BE2C (cell line): ENCODE measurements at regions not wholly inside any gene's neighbourhood (a gene's known extent, or its start where the extent isn't known, plus 50 kb on each side); places are given as distances from the start of the nearest gene placed in this dataset.

Source experiments
- DNase-seq: peaks from one replicate; pipeline ENCODE4 v3.0.0-alpha.2; 2020
- H3K27me3 ChIP-seq: fragments of 250-450 bp; sonication (Bioruptor Pico); 2 replicates; pipeline ENCODE4 v1.5.1; 2020; ENCODE audit warnings: mild to moderate bottlenecking
- H3K36me3 ChIP-seq: fragments of 250-450 bp; sonication (Bioruptor Pico); 2 replicates; pipeline ENCODE4 v1.5.1; 2020; ENCODE audit warnings: mild to moderate bottlenecking
- H3K4me1 ChIP-seq: fragments of 250-450 bp; sonication (Bioruptor Pico); 2 replicates; pipeline ENCODE4 v1.5.1; 2020
- H3K4me3 ChIP-seq: 2 replicates; pipeline ENCODE4 v1.5.1; 2011; ENCODE audit warnings: low read depth, low read length
- H3K9me3 ChIP-seq: fragments of 250-450 bp; sonication (Bioruptor Pico); 2 replicates; pipeline ENCODE4 v1.5.1; 2020
- TF ChIP-seq, protein P1 (sequence below): IDR thresholded peaks from 2 replicates; pipeline ENCODE4 v1.5.1; 2012; ENCODE audit warnings: mild to moderate bottlenecking, low read depth, low read length

DNA sequence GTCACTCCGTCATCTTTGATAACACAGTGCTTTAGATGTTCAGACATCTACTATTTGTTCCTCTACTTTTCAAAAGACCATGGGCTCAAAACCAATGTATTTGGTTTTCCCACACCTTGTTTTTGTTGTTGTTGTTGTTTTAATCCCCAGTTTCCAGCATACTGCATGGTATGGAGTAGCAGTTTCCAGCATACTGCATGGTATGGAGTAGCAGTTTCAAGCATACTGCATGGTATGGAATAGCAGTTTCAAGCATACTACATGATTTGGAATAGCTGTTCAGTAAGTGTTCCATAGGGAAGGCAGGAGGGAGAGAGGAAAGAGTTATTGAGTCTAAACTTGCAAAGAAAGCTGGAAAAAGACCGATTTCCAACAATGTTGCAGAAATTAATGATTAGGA lies 314.3 kb upstream of the PRKCQ start:
- no peaks in the 10 kb centered on the region for H3K9me3 ChIP-seq
- no peak for DNase-seq
- no peaks in the 10 kb centered on the region for H3K36me3 ChIP-seq
- no peak overlapping the region for H3K4me3 ChIP-seq
- no peaks in the 10 kb centered on the region for H3K27me3 ChIP-seq
- TF ChIP-seq, protein P1, sequence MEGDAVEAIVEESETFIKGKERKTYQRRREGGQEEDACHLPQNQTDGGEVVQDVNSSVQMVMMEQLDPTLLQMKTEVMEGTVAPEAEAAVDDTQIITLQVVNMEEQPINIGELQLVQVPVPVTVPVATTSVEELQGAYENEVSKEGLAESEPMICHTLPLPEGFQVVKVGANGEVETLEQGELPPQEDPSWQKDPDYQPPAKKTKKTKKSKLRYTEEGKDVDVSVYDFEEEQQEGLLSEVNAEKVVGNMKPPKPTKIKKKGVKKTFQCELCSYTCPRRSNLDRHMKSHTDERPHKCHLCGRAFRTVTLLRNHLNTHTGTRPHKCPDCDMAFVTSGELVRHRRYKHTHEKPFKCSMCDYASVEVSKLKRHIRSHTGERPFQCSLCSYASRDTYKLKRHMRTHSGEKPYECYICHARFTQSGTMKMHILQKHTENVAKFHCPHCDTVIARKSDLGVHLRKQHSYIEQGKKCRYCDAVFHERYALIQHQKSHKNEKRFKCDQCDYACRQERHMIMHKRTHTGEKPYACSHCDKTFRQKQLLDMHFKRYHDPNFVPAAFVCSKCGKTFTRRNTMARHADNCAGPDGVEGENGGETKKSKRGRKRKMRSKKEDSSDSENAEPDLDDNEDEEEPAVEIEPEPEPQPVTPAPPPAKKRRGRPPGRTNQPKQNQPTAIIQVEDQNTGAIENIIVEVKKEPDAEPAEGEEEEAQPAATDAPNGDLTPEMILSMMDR, result no peak
- H3K4me1 ChIP-seq, result no peaks in the 10 kb centered on the region

DNA sequence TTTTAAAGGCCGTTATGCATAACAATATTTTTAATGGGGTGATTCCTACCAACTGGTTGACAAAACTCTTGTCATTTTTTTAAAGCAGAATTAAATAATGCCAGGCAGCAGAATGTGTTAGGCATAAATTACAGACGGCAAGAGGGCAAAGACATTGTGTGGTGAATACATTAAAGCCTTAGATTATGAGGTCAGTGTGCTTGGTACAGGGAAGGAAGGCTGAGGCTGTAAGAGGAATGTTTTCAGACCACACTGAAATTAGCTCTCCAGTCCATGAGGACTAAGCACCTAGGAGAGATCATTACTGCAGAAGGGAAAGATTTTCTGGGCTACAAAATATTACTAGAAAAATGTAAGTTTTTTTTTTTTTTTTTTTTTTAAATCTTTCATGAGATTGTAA lies 312.8 kb upstream of the PRKCQ start:
- no peak for DNase-seq
- Histone ChIP-seq H3K4me3 (no peak overlapping the region), H3K9me3 (no peaks in the 10 kb centered on the region), H3K4me1 (no peaks in the 10 kb centered on the region), H3K27me3 (no peaks in the 10 kb centered on the region), H3K36me3 (no peaks in the 10 kb centered on the region)
- TF ChIP-seq, protein P1, result no peak

DNA sequence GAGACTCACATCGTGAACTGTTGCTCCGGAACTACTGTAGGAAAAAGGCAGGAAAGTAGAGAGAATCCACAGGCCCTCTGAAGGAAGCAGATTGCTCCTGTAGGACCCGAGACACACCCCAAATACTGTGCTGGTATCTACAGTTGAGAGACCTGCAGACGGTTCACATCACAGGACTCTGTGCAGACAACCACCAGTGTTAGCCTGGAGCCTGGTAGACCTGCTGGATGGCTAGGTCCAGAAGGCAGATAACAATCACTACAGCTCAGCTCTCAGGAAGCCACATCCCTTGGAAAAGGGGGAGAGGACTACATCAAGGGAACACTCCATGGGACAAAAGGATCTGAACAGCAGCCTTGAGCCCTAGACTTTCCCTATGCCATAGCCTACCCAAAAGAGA lies 311.8 kb upstream of the PRKCQ start:
- TF ChIP-seq, protein P1, result no peak
- H3K9me3 ChIP-seq, result no peaks in the 10 kb centered on the region
- H3K4me1 ChIP-seq, result no peaks in the 10 kb centered on the region
- no peak overlapping the region for H3K4me3 ChIP-seq
- H3K36me3 ChIP-seq, result no peaks in the 10 kb centered on the region
- no peaks in the 10 kb centered on the region for H3K27me3 ChIP-seq
- DNase-seq, result no peak

DNA sequence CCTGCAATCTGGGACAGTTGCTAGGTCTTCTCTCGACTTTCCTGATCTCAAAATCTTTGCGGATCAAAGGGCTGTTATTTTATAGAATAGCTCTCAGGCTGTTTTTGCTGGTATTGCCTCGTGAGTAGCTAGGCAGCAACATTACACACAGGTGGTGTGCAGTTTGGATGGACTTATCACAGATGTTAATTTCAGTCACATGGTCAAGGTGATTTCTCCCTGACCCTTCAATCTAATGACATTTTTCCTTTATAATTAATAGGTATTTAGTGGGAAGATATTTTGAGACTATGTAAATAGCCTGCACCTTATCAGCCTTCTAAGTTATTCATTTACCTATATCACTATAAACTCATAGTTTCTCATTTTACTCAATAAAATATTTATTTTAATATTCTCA lies 309.6 kb upstream of the PRKCQ start:
- no peak overlapping the region for H3K4me3 ChIP-seq
- no peaks in the 10 kb centered on the region for H3K36me3 ChIP-seq
- TF ChIP-seq, protein P1, result no peak
- H3K4me1 ChIP-seq, result no peaks in the 10 kb centered on the region
- H3K9me3 ChIP-seq, result no peaks in the 10 kb centered on the region
- no peaks in the 10 kb centered on the region for H3K27me3 ChIP-seq
- no peak for DNase-seq

DNA sequence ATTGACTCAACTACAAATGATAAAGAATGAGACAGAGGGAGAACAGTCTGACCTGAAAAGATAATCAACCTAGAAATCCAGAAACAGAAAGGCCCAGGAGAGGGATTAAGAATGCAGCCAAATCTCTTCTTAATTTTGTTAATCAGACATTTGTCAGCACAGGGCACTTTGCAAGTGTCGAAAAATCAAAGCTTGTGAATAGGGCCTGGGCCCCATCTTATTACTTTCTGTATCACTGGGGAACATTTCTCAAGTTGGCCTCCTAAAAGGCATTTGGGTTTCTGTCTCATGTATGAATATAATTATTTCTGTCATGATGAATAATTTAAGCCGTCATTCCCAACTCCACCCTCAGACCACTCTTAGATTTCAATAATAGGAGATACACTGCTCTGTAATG lies 308.4 kb upstream of the PRKCQ start:
- TF ChIP-seq, protein P1, result no peak
- no peaks in the 10 kb centered on the region for H3K4me1 ChIP-seq

DNA sequence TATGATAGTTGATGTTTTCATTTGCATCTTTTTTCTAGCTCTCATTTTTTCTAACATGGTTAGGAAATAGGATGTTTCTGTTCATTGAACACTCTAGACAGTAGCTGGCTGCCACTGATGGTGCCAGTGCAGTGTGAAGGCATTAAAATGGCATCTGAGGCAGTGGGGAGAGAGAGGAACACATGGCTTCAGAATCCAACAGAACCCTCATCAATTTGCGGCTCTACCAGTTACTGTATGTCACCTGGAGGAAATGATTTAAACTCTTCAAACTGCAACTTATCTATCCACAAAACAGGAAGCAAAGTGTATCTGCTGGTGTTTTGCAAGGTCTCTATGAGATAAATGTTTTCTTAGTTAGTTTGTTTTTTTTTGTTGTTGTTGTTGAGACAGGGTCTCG lies 305.2 kb upstream of the PRKCQ start:
- H3K4me1 ChIP-seq, result no peaks in the 10 kb centered on the region
- H3K27me3 ChIP-seq, result no peaks in the 10 kb centered on the region
- no peak overlapping the region for H3K4me3 ChIP-seq
- TF ChIP-seq, protein P1, result no peak
- H3K36me3 ChIP-seq, result no peaks in the 10 kb centered on the region
- H3K9me3 ChIP-seq, result no peaks in the 10 kb centered on the region
- DNase-seq, result no peak

More for the DNA sequence above, 308.4 kb upstream of the PRKCQ start:
- no peak for DNase-seq
- H3K9me3 ChIP-seq, result no peaks in the 10 kb centered on the region
- H3K4me3 ChIP-seq, result no peak overlapping the region
- no peaks in the 10 kb centered on the region for H3K36me3 ChIP-seq
- no peaks in the 10 kb centered on the region for H3K27me3 ChIP-seq
